GM12892 (cell line): ENCODE measurements at regions not wholly inside any gene's neighbourhood (a gene's known extent, or its start where the extent isn't known, plus 50 kb on each side); places are given as distances from the start of the nearest gene placed in this dataset.

ENCODE experiments used
- POLR2A ChIP-seq: IDR thresholded peaks from 2 replicates; pipeline ENCODE4 v1.6.1; 2011; ENCODE audit warnings: low read depth, low read length, control low read depth
- POLR2AphosphoS5 ChIP-seq: IDR thresholded peaks from 2 replicates; pipeline ENCODE4 v1.6.1; 2011; ENCODE audit warnings: low read depth, low read length, control low read depth
- TAF1 ChIP-seq: IDR thresholded peaks from 2 replicates; pipeline ENCODE4 v1.6.1; 2011; ENCODE audit warnings: low read depth, mild to moderate bottlenecking, control low read depth, low read length, borderline replicate concordance

GRCh38 chrX:106401965-106402559, 209.7 kb upstream of the RADX start:
- TF ChIP-seq POLR2A, result no peak
- TF ChIP-seq TAF1, result no peak
- no peak for TF ChIP-seq POLR2AphosphoS5
